ENCODE measurements at regions not wholly inside any gene's neighbourhood (a gene's known extent, or its start where the extent isn't known, plus 50 kb on each side); places are given as distances from the start of the nearest gene placed in this dataset.
"Not testable (repeated sequence)": the region's sequence is repeated elsewhere in the genome, so short reads cannot be mapped to it uniquely, and the experiment has no call there.

GRCh38 chr10:11691319-11691755 is 50.8 kb upstream of the ECHDC3 start:
- no peak for TF ChIP-seq CTCF (conservative IDR thresholded peaks at IDR 0.05; ENCODE audit: control insufficient read depth, insufficient read depth, low read depth, low read length)
- no peak overlapping the region for H3K4me3 ChIP-seq (ENCODE audit: control insufficient read depth, low read depth, low read length)
- no peak for DNase-seq (ENCODE audit: low read depth)

- TF ChIP-seq CTCF (conservative IDR thresholded peaks at IDR 0.05; ENCODE audit: control insufficient read depth, insufficient read depth, low read depth, low read length): no peak
- no peak for DNase-seq (ENCODE audit: low read depth)
- no peak overlapping the region for H3K4me3 ChIP-seq (ENCODE audit: control insufficient read depth, low read depth, low read length)
These were observed 52.0 kb upstream of the ECHDC3 start for GRCh38 chr10:11689945-11690736.

- not testable (repeated sequence) for DNase-seq (ENCODE audit: low read depth); H3K4me3 ChIP-seq (ENCODE audit: control insufficient read depth, low read depth, low read length)
These were observed 53.8 kb upstream of the ECHDC3 start for GRCh38 chr10:11688448-11688795.

- no peak for TF ChIP-seq CTCF (conservative IDR thresholded peaks at IDR 0.05; ENCODE audit: control insufficient read depth, insufficient read depth, low read depth, low read length)
- H3K4me3 ChIP-seq (ENCODE audit: control insufficient read depth, low read depth, low read length): no peak overlapping the region
- DNase-seq (ENCODE audit: low read depth): no peak
These were observed 54.3 kb upstream of the ECHDC3 start for GRCh38 chr10:11687779-11688447.

GRCh38 chr10:11687357-11687771 is 54.8 kb upstream of the ECHDC3 start:
- H3K4me3 ChIP-seq (ENCODE audit: control insufficient read depth, low read depth, low read length): no peak overlapping the region
- no peak for DNase-seq (ENCODE audit: low read depth)
- TF ChIP-seq CTCF (conservative IDR thresholded peaks at IDR 0.05; ENCODE audit: control insufficient read depth, insufficient read depth, low read depth, low read length): no peak

- peak; percentile 23 for DNase-seq (ENCODE audit: low read depth)
- H3K4me3 ChIP-seq (ENCODE audit: control insufficient read depth, low read depth, low read length): no peak overlapping the region
- TF ChIP-seq CTCF (conservative IDR thresholded peaks at IDR 0.05; ENCODE audit: control insufficient read depth, insufficient read depth, low read depth, low read length): no peak
These were observed 56.4 kb upstream of the ECHDC3 start for GRCh38 chr10:11685787-11686218.
